ENCODE measurements at regions not wholly inside any gene's neighbourhood (a gene's known extent, or its start where the extent isn't known, plus 50 kb on each side); places are given as distances from the start of the nearest gene placed in this dataset.

DNA sequence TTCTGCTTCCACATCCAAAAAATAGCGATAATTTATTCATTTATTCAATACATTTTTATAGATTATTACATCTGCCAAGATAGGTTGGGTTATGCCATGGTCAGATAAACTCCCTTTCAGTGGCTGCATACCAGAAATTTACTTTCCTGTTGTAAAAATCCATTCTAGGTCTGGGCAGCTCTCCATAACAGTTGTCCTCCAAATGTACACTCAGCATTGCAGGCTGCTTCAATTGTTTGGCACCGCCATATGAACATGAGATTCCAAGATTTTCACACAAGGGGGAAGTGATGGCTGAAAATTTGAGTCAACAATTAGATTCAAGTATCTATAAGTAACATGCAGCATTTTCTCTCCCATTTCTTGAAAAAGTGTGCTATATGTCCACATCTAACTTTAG is 568.7 kb downstream of the ETV1 start:
- TF ChIP-seq, protein P1, sequence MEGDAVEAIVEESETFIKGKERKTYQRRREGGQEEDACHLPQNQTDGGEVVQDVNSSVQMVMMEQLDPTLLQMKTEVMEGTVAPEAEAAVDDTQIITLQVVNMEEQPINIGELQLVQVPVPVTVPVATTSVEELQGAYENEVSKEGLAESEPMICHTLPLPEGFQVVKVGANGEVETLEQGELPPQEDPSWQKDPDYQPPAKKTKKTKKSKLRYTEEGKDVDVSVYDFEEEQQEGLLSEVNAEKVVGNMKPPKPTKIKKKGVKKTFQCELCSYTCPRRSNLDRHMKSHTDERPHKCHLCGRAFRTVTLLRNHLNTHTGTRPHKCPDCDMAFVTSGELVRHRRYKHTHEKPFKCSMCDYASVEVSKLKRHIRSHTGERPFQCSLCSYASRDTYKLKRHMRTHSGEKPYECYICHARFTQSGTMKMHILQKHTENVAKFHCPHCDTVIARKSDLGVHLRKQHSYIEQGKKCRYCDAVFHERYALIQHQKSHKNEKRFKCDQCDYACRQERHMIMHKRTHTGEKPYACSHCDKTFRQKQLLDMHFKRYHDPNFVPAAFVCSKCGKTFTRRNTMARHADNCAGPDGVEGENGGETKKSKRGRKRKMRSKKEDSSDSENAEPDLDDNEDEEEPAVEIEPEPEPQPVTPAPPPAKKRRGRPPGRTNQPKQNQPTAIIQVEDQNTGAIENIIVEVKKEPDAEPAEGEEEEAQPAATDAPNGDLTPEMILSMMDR (IDR thresholded peaks at IDR 0.05; ENCODE audit: low read length): no peak
- no peak for TF ChIP-seq EZH2phosphoT487 (IDR thresholded peaks at IDR 0.05; ENCODE audit: low read length)
